ENCODE measurements at regions not wholly inside any gene's neighbourhood (a gene's known extent, or its start where the extent isn't known, plus 50 kb on each side); places are given as distances from the start of the nearest gene placed in this dataset.

DNA sequence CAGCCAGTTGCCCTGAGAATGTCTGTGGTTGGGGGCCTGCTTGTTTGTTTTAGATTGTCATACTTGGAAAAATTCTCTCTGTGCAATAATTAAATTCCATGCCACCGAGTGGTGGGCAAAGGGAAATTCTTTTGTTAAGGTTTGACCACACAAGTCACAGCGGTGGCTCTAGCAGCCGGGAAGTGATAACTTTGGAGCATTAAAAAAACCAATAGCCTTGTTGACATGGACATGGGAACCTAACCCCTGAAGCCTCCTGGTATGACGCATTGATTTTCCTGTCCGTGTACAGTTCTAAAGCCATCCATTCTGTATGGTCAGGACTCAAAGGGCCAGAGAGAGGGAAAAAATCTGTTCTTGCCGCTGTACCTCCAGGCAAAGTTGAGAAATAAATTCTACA, 384.9 kb upstream of the ZNF507 start:
- DNase-seq: no peak

DNA sequence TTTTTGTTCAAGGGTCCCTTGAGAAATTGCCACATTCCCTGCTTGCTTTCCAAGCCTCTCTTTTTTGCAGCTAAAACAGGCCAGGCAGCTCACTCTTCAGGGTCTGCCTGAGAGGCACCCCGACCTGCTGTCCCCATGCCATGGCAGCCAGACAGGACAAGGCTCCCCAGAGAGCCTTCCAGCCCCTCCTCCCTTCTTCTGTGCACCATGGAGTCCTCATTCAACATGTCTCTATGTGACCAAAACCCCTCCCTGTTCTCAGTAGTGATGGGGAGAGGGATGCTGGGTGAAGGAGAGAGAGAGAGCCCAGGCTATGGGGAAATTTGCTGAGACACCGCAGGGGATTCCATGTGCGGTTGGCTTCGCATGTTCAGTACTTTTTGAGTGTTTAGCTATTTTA, 384.2 kb upstream of the ZNF507 start:
- DNase-seq: no peak

DNA sequence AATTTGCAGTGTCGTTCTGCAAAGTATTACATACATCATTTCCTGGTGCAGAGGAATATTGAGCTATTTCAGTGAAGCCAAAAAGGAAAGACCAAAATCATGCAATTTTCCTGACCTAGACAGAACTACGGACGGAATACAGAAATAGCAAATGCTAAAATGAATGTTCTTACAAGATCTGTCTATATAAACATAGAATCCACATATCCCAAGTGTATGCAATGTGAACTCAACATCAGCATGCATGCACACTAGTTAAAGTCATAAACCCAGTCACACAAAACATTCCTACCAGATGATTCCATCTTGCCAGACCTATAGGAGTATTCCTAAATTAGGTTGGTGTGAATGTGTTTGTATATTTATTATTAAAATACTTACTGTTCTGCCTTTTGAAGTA, 383.7 kb upstream of the ZNF507 start:
- no peak for DNase-seq

DNA sequence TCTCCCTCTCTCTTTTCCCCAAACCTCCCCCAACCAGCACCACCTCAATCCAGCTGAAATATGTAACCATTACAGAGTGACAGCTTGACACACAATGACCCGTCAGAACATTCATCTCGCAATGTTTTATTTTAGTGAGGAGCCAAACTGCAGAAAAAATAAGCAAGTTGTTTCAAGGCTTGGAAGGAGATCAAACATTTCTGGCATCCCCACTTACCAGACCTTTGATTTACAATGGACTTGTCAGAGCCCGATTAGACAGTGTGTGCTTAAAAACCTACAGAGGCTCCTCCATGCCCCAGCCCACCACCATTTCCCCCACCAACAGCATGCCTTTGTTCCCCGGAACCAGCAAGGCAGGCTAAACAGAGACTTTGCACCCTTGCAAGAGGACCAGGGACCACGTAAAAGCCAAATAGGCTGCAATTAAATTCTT, 382.8 kb upstream of the ZNF507 start:
- DNase-seq: no peak

DNA sequence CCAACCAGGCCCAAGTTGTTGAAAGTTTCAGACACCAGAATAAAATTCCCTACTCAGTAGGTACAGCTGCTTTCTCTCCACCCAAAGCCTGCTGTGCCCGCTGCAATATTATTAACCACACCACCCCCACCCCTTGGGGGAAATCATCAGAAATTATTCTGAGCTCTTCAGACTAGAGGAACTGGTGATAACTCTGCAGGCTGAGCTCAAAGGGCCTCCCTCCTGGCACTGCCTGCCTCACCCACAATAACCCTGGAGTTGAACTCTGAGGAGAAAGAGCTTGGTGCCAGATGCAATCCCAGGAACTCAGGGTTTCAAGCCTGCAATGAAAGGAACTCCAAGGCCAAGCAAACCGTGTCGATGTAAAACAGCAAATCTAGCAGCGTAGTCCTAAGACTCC, 381.7 kb upstream of the ZNF507 start:
- no peak for DNase-seq

DNA sequence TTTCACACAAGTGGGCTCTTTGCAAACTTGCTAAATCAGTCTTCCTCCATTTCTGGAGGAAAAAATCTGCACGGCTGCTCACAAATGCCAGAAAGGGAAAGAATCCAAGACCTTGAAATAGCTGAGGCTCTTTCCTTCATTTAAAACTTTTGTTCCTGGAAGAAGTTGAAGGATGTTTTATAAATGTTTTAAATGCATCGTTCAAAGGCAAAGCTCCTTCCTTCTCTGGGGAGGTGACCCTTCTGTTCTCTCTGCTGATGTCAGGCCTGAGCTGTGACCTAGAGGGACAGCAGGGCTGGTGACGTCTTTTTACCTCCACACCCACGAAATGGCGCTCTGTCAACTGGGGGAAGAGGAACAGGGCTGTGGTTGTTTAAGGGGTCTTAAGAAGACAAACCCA, 376.4 kb upstream of the ZNF507 start:
- no peak for DNase-seq

DNA sequence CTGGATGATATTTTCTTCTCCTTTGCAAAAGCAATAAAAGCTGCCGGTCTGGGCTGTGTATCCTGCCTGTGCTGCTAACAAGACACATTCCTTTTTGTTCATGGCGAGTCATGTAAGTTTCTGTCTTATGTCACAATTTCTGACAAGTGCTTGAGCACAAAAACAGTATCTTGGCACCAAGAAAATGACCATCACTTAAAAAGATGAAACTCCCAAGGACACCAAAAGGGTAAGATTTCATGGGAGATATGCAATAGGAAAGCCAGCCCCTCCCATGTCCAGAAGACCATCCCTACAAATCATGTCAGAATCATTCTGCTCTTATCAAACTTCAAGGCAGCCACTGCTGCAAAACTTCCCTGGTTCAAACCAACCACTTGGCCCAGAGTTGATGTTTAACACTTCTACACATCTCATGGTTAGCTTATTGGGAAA, 375.4 kb upstream of the ZNF507 start:
- no peak for DNase-seq

DNA sequence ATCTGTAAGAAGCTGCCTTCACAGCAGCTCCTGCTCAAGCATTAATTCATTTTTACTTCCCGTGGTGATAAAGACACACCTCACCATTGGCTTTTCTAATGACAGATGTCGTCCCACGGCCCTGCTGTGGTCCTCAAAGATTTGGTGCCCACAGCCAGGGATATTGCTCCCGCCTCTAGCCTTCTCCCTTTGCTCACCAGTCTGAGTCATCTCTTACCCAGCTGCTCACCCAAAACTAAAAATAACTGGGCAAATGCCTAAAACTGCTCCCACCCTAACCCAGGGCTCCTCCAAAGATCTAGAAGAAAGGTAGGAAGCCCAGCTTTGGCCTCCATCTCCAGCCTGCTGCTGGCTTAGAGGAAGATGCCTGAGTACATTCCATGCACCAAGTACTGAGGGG, 371.1 kb upstream of the ZNF507 start:
- no peak for DNase-seq

DNA sequence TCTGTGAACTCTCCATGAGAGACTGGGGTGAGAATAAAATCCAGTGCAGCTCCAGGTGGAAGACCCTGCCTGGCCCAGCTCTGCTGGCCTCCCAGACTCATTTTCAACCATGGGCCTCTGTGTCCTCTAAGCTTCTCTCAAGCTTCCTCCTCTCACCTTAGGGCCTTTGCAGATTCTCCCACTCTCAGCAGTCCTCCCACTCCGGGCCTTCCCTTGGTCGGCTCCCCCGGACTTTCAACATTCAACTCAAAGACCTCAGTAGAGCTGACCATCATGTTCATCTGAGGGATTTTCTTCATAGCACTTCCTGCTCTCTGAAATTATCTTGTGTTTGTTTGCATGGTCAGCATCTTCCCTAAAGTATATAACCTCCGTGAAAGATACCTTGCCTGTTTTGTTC, 370.5 kb upstream of the ZNF507 start:
- no peak for DNase-seq

DNA sequence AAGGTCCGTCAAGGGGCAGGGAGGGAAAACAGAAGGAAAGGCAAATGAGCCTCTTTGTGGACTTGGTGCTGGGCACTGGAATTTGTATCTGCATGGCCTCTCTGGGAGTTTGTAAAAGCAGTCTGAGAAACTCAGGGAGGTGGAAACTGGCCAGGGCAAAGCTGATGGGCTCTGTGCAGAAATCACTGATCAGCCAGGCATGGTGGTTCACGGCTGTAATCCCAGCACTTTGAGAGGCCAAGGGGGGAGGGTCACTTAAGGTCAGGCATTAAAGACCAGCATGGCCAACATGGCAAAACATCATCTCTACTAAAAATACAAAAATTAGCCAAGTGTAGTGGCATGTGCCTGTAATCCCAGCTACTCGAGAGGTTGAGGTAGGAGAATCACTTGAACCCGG, 369.9 kb upstream of the ZNF507 start:
- no peak for DNase-seq

DNA sequence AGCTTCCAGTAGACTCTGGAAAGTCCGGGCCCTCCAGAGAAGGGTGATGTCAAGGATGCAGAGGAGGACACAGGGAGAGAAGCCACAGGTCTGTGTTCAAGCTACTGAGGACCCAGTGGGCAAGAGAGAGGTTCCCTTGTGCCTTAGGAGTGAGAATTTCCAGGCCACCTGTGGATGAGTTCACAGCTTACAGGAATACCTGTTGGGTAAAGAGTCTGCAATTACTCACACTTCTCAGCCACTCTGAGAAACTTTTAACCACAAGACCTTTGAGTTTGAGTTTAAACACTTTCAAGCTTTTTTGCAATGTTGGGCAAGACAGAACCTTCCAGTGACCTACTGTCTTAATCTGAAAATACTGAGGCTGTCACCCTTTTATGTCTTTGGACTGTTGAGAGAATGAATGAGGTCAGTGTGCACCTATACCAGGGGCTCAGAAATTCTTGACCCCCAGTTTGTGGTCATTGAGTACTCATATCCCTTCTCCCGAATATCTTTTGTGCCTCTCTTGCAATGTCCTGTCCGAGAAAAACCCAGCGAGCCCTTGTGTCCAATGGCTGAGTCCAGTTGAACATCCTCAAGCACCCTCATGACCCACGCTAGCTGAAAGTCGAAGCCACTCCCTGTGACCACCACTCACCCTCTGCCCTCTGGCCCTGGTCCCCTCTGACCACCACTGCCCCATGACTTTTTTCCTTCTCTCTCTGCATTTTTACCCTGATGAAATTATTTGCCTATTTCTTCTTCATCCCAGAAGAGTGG, 368.5 kb upstream of the ZNF507 start:
- no peak for DNase-seq

DNA sequence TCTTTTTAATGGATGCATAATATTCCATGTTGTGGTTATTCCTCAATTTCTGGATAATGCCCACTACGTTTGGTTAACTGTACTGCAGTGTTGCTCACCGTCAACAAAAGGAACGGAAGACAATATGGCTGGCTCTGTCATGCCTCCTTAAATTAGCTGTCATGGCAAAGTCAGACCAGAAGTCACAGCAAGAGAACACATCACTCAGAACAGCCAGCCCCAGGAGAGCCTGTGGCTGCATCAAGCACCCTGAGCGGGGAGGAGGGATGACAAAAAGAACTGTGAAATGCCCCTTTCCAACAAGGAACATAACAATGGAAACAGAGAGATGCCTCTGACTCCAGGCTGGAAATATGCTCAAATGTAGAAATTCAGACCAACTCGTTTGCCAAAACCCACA, 366.0 kb upstream of the ZNF507 start:
- DNase-seq: no peak

DNA sequence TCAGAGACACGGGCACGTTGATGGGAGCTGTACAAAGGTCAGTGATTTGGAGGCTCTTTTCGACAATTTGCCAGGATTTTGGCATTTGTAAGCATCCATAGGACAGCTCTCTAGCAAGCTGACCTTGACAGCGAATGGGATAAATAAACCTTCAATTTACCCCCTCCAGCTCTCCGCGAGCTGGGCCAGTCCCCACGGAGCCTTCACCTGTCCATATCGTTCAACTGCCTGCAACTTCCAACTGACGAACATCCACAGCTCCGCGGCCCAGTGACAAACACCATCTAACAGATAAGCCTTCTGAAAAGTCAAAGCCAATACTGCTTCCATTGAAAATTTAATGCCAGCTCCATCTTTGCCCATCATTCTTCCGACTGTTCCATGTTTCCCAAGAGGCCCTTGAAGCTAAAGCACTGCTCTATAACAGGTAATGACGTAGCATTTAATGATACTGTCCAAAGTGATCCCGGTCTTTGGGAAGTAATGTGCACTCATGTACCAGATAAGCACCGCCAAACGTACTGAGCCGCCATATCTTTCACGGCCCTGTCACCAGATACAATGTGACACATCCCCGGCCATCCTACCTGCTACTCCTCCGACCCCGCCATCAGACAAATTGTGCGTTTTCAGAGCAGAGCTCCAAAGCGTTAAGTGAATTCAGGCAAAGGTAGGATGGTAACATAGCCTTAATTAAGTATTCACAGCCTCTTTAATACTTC, 365.3 kb upstream of the ZNF507 start:
- no peak for DNase-seq

DNA sequence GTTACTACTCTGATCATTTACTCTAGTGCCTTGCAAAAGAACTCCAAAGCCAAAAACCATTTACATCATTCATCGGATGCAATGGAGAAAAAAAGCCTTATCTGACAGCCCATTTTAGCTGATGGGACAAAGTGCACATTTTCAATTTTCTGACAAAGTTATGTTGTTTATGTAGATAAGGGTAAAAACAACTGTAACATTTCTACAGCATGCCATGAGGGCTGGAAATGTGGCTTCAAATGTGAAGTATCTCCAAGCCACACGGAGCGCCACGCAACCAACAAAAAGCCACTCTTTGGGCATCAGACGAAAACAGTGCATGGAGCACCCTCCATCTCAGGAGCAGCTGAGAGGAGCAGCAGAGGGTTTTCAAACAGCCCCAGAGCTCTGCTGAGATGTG, 364.6 kb upstream of the ZNF507 start:
- no peak for DNase-seq

DNA sequence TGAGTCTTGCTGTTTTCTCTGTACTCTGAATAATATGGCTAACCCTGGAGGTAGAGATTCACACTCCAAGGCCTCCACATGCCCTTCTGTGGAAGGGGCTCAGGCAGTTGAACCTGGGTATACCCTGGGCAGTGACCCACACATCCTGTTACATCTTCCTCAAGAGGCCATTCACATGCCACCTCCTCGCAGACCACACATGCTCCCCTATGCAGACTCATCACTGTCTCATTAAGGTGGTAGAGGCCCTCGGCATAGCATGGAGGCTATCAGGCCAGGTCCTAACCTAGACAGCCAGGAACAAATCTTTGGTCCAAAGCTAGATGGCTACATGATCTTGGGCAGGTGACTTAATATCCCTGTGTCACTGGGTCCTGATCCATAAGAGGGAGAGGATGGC, 363.9 kb upstream of the ZNF507 start:
- no peak for DNase-seq

DNA sequence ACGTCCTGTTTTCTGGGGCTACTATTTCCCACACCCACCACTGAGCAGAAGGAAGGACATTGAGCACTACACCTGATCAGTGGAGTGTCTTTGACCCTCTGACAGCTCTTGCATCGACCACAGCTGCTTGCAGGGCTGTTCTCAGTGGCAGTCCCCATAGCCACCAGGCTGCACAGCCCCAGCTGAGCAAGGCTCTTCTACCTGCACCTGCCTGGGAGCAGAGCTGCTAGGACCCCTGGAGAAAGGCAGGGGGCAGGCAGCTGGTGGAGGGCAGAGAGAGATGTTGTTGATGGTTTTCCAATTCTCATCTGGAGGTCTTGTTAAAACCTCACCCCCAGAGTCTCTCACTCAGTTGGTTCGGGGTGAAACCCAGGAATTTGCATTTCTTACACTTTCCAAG, 361.8 kb upstream of the ZNF507 start:
- DNase-seq: no peak

DNA sequence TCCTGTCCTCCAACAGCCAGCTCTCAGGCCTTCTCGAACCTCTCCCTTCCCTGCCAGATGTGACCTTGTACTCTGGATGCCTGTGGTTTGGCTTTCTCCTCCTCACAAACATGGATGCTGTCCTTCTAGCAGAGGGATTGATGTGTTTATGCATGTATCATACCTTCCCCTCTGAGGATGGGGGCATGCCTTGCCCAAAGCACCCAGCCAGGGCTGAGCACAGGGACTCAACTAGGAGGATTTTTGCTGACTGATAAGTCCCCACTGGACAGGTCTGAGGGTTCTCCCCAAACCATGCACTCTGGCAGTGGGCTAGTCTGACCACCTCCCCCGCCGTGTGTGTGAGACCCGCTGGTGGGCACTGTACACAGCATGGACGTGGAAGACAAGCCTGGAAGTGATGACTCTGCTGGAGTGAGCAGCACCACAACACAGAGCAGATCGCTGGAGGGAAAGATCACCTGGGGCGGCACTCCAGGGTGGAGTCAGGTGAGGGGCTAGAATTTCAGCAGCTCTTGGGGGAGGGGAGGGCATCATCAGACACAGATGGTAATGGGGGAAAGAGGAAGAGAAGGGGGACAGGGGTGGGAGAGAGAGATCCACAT, 360.3 kb upstream of the ZNF507 start:
- DNase-seq: no peak

DNA sequence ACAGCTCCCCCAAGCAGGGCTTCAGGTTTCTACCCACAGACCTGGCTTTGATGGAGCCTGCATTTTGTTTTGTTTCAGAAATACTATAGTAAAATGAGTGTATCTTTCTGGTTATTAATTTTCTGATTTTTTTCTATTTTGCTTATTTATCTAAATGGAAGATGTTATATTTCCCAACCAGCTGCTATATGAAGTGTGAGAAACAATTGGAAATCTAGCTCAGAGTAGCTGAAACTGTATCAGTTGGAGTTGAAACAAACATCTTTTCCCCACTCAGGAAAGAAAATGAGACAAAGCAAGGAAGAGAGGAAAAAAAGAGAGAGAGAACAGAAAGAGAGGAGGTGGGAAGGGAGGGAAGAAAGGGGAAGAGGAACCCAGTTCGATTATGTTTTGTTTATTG, 358.5 kb upstream of the ZNF507 start:
- DNase-seq: no peak

DNA sequence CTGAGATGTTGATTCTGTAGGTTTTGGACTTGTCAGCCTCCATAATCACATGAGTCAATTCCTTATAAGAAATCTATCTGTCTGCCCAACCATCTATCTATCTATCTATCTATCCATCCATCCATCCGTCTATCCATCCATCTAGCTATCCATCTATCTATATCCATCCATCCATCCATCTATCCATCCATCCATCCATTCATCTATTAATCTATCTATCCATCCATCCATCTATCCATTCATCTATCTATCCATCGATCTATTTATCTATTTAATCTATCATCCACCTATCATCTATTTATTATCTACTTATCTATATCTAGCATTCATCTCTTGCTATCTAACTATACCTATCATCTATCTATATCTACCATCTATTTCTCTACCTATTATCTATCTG, 357.2 kb upstream of the ZNF507 start:
- DNase-seq: no peak

DNA sequence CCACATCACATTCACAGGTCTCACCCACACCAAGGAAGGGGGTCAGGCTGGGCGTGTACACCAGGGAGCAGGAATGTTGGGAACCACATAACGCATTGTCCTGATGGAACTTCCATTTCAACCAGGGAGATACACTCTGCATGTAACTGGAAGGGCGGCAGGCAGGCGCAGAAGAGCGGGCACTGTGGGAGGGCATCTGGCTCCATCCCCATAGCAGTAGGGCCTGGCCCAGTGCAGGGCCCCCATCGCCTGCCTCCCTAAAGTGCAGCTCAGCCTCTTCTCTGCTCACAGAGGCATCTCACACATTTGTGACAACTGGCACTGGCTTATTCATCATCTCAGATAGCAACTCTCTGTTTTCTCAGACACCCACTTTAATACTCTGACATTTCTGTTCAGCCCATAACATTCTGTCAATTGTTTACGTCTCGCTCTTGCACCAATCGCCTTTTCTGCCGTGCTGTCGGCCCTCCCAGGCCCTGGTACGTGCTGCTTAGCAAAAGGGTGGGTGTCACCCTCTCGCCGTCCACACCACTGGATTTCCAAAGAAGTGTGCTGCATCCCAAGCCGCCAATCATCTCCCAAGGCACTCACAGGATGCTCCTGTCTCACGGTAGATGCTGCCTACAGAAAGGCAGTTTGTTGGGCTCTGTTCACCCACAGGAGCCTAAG, 353.3 kb upstream of the ZNF507 start:
- DNase-seq: no peak

DNA sequence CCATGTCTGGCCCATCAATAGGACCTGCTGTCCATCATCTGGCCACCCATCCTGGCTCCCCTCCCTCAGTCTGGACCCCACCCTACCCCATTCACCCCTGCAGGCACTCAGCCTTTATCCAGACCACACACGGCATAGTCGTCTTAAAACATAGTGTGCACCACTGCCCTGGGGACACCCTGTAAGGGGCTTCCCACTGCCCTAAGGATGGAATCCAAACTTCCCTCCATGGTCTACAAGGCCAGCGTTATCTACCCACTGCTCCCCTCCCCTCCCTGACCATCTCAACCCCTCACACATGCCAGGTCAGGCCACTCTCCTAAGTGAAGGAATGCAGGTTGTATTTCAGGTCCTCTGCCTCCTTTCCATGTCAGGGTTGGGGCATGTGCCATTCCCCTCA, 352.7 kb upstream of the ZNF507 start:
- DNase-seq: no peak

DNA sequence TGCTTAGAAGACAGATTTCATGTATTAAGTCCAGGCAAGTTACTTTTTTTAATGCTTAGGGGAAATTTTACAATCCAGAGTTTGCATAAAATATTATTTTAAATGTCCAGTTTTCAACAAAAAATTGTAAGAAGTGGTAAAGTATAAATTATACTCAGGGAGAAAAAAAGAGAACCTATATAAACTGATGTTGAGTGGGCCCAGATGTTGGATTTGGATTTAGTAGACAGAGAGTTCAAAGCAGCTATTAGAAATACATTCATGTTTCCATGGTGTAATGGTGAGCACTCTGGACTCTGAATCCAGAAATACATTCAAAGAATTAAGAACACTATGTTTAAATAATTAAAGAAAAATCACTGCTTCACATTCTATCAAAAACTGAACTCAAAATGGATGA, 349.9 kb upstream of the ZNF507 start:
- DNase-seq: no peak

DNA sequence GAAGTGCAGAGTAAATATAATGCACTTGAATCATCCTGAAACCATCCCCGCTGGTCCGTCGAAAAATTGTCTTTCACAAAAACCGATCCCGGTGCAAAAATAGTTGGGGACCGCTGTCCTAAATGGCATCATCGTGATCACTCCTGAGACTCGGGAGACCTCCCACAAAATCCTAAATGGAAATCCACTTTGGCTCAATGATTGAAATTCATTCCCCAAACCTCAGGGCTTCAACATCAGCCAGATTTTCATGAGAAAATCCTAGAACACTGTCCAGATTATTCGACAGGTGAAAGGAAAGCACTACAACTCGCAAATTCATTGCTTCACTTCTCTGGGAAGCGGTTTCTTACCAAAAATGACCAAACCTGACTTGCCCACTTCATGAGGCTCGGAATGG, 335.3 kb upstream of the ZNF507 start:
- no peak for DNase-seq

DNA sequence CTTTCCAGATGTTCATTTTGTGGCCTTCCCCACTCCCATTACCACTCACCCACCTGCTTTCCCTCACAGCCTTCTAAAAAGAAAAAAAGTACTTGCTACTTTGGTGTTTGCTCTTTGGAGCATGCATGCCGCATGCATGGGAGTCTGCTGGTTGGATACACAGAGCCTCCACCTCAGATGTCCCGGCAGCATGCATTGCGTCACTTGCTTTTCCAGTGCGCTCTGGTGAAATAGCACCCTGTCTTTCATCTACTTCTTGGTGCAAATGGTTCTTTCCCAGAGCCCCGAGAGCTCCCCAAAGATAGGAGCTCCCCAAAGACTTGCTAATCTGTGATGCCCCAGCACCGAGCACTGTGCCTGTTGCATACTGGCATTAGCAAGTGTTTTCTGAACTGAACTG, 333.2 kb upstream of the ZNF507 start:
- no peak for DNase-seq

Data from NCI-H1436 (cell line).